OCI-LY7 (cell line): ENCODE measurements at regions not wholly inside any gene's neighbourhood (a gene's known extent, or its start where the extent isn't known, plus 50 kb on each side); places are given as distances from the start of the nearest gene placed in this dataset.

Source experiments
- BruUV-seq: library from RNA; stranded (reverse); fragments of 400-500 nt; replicated peaks from 2 replicates; lab custom pipeline; 2021; lab: Mats Ljungman, UMichigan
- CTCF ChIA-PET: fragments of 300-600 bp; sonication (Branson Sonifier 250); formaldehyde crosslinking; loops from one replicate; lab custom pipeline; 2022; ENCODE audit warnings: antibody characterized with exemption; ENCODE audit not compliant: unreplicated experiment; lab: Charles Lee
- POLR2A ChIA-PET: fragments of 300-600 bp; sonication (Branson Sonifier 250); formaldehyde crosslinking; loops from one replicate; lab custom pipeline; 2022; ENCODE audit warnings: antibody characterized with exemption; lab: Charles Lee
- DNase-seq: peaks from one replicate; pipeline ENCODE4 v3.0.0-alpha.2; 2015; ENCODE audit warnings: low spot score
- H2AFZ ChIP-seq: fragments of 200-600 bp; sonication (generic), shearing (Covaris generic); 2 replicates; pipeline ENCODE4 v1.6.1; 2014; ENCODE audit warnings: mild to moderate bottlenecking, antibody characterized with exemption, low read length, moderate library complexity
- H3K27ac ChIP-seq: fragments of 200-600 bp; sonication (generic); 2 replicates; pipeline ENCODE4 v1.5.1; 2014; ENCODE audit warnings: mixed run types, low read depth, mild to moderate bottlenecking, moderate library complexity, low read length, inconsistent platforms; ENCODE audit not compliant: poor library complexity, severe bottlenecking
- H3K36me3 ChIP-seq: fragments of 200-600 bp; sonication (generic); 2 replicates; pipeline ENCODE4 v1.6.1; 2014; ENCODE audit warnings: mild to moderate bottlenecking, antibody characterized with exemption, low read length, moderate library complexity, mixed read lengths; ENCODE audit not compliant: insufficient read depth
- H3K4me1 ChIP-seq: fragments of 200-600 bp; sonication (generic); 2 replicates; pipeline ENCODE4 v1.5.1; 2014; ENCODE audit warnings: mild to moderate bottlenecking, low read length; ENCODE audit not compliant: insufficient read depth, poor library complexity, severe bottlenecking
- H3K4me2 ChIP-seq: fragments of 200-600 bp; sonication (generic); 2 replicates; pipeline ENCODE4 v1.6.1; 2014; ENCODE audit warnings: mild to moderate bottlenecking, low read length
- H3K4me3 ChIP-seq: fragments of 200-600 bp; sonication (generic); 2 replicates; pipeline ENCODE4 v1.5.1; 2014; ENCODE audit warnings: mild to moderate bottlenecking, low read depth, low read length; ENCODE audit not compliant: poor library complexity, severe bottlenecking
- H3K79me2 ChIP-seq: fragments of 200-600 bp; sonication (generic); 2 replicates; pipeline ENCODE4 v1.6.1; 2016; ENCODE audit warnings: low read depth, mild to moderate bottlenecking, low read length, moderate library complexity, mixed read lengths; ENCODE audit not compliant: insufficient read depth
- H3K9me2 ChIP-seq: fragments of 200-600 bp; sonication (generic); 2 replicates; pipeline ENCODE4 v1.6.1; 2016; ENCODE audit warnings: mild to moderate bottlenecking, low read length, mixed read lengths; ENCODE audit not compliant: insufficient read depth
- H3K9me3 ChIP-seq: fragments of 200-600 bp; sonication (generic); 2 replicates; pipeline ENCODE4 v1.6.1; 2014; ENCODE audit warnings: mild to moderate bottlenecking, mixed run types, low read length, mixed read lengths
- H4K20me1 ChIP-seq: fragments of 200-600 bp; sonication (generic); 2 replicates; pipeline ENCODE4 v1.6.1; 2014; ENCODE audit warnings: mild to moderate bottlenecking, antibody characterized with exemption, low read length, moderate library complexity, mixed read lengths; ENCODE audit not compliant: insufficient read depth
- EZH2phosphoT487 ChIP-seq: fragments of 200-600 bp; sonication (generic); IDR thresholded peaks from 2 replicates; pipeline ENCODE4 v1.6.1; 2018; ENCODE audit warnings: low read depth, borderline replicate concordance, mild to moderate bottlenecking, mixed run types, antibody characterized with exemption, low read length, moderate library complexity, mixed read lengths
- intact Hi-C: fragments of 100-400 bp; cut with micrococcal nuclease; formaldehyde crosslinking; loops from one replicate; pipeline ENCODE4 v1.10.0; 2022; ENCODE audit not compliant: unreplicated experiment
- TF ChIP-seq, protein P1 (sequence below): fragments of 200-600 bp; sonication (generic); conservative IDR thresholded peaks from 2 replicates; pipeline ENCODE4 v1.5.1; 2014; ENCODE audit warnings: mild to moderate bottlenecking, antibody characterized with exemption, low read length, moderate library complexity, mixed read lengths

GRCh38 chr21:28150778-28151177 lies 841.9 kb downstream of the LTN1 start:
- CTCF ChIA-PET, result no interaction called here

DNA sequence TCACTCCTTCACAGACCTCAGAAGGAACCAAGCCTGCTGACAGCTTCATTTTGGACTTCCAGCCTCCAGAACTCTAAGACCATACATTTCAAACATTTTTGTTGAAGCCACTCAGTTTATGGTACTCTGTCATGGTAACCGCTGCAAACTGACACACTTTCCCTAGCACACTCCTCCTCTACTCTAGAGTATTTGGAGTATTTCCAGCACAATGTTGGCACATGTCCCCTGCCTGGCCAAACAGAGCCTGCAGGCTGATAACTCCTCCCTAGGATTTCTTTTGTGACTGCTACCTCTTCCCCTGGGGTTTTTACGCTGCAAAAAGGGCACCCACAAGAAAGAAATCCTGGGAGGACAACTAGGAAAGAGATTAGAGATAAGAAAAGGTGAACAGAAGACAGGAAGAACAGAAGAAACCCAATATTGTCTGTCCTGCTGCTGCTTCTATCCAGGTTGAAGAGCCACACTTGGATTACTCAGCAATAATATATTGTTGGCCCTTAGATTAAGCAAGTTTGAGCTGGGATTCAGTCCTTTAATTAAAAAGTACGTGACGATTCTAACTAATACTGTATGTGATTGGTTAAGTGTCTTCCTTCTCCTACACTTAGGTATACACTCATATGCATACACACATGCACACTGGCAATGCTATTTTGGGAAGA lies 844.1 kb downstream of the LTN1 start:
- Histone ChIP-seq H3K4me2 (no peak overlapping the region), H3K79me2 (no peaks in the 10 kb centered on the region), H3K9me2 (no peaks in the 10 kb centered on the region), H2AFZ (no peak overlapping the region), H3K4me1 (no peaks in the 10 kb centered on the region), H3K4me3 (no peak overlapping the region), H4K20me1 (no peaks in the 10 kb centered on the region), H3K9me3 (no peaks in the 10 kb centered on the region), H3K36me3 (no peaks in the 10 kb centered on the region), H3K27ac (no peak overlapping the region)
- intact Hi-C loops, result no loop called here
- ChIA-PET POLR2A (no interaction called here), CTCF (no interaction called here)
- no peak for TF ChIP-seq EZH2phosphoT487
- TF ChIP-seq, protein P1, sequence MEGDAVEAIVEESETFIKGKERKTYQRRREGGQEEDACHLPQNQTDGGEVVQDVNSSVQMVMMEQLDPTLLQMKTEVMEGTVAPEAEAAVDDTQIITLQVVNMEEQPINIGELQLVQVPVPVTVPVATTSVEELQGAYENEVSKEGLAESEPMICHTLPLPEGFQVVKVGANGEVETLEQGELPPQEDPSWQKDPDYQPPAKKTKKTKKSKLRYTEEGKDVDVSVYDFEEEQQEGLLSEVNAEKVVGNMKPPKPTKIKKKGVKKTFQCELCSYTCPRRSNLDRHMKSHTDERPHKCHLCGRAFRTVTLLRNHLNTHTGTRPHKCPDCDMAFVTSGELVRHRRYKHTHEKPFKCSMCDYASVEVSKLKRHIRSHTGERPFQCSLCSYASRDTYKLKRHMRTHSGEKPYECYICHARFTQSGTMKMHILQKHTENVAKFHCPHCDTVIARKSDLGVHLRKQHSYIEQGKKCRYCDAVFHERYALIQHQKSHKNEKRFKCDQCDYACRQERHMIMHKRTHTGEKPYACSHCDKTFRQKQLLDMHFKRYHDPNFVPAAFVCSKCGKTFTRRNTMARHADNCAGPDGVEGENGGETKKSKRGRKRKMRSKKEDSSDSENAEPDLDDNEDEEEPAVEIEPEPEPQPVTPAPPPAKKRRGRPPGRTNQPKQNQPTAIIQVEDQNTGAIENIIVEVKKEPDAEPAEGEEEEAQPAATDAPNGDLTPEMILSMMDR, result no peak
- no peak for DNase-seq
- BruUV-seq, result no TSS peak

More at GRCh38 chr21:28150778-28151177, 841.9 kb downstream of the LTN1 start:
- Histone ChIP-seq H3K4me3 (no peak overlapping the region), H2AFZ (no peak overlapping the region), H3K9me3 (no peaks in the 10 kb centered on the region), H3K4me2 (no peak overlapping the region), H3K79me2 (no peaks in the 10 kb centered on the region), H4K20me1 (no peaks in the 10 kb centered on the region), H3K36me3 (no peaks in the 10 kb centered on the region), H3K9me2 (no peaks in the 10 kb centered on the region), H3K4me1 (no peaks in the 10 kb centered on the region), H3K27ac (no peak overlapping the region)
- no TSS peak for BruUV-seq
- TF ChIP-seq, protein P1, result no peak
- no peak for TF ChIP-seq EZH2phosphoT487
- POLR2A ChIA-PET, result interaction anchor here (0.6 kb wide), 1 partner anchor 461 kb away, joined by 4 read pairs; no protein-coding TSS in a partner anchor
- DNase-seq, result no peak
- intact Hi-C loops, result no loop called here

DNA sequence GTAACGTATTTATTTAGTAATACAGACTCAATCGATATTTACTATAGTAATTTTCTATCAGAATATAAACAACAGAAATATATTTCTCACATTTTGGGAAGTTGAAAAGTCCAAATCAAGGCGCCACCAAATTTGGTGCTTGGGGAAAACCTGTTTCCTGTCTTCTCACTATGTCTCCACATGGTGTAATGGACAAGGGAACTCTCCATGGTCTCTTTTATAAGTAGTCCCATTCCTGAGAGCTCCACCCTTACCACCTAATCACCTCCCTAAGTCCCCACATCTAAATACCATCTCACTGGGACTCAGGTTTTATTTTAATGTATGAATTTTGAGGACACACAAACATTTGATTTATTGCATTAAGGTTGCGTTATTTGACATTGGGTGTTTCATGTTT lies 848.0 kb downstream of the LTN1 start:
- ChIA-PET POLR2A (no interaction called here), CTCF (no interaction called here)
- H3K4me3 ChIP-seq, result no peak overlapping the region
- no peaks in the 10 kb centered on the region for H3K36me3 ChIP-seq
- no peak overlapping the region for H2AFZ ChIP-seq
- no peak overlapping the region for H3K4me2 ChIP-seq
- no peak overlapping the region for H3K27ac ChIP-seq
- no peak for TF ChIP-seq EZH2phosphoT487
- TF ChIP-seq, protein P1, result no peak
- H3K79me2 ChIP-seq, result no peaks in the 10 kb centered on the region
- intact Hi-C loops, result no loop called here
- H4K20me1 ChIP-seq, result no peaks in the 10 kb centered on the region
- H3K4me1 ChIP-seq, result no peaks in the 10 kb centered on the region
- no peaks in the 10 kb centered on the region for H3K9me2 ChIP-seq
- DNase-seq, result no peak
- no TSS peak for BruUV-seq
- no peaks in the 10 kb centered on the region for H3K9me3 ChIP-seq
